PFSK-1 (cell line): ENCODE measurements at regions not wholly inside any gene's neighbourhood (a gene's known extent, or its start where the extent isn't known, plus 50 kb on each side); places are given as distances from the start of the nearest gene placed in this dataset.

ENCODE experiments used
- FOXP2 ChIP-seq: optimal IDR thresholded peaks from 2 replicates; pipeline ENCODE3; 2011; ENCODE audit warnings: borderline replicate concordance, control low read depth, inconsistent platforms; ENCODE audit not compliant: insufficient read depth; ENCODE audit errors: extremely low read length, extremely low read depth
- POLR2AphosphoS5 ChIP-seq: IDR thresholded peaks from 2 replicates; pipeline ENCODE4 v1.6.1; 2012; ENCODE audit warnings: low read depth, mild to moderate bottlenecking, control low read depth, low read length, moderate library complexity
- SIN3A ChIP-seq: IDR thresholded peaks from 2 replicates; pipeline ENCODE4 v1.6.1; 2012; ENCODE audit warnings: mild to moderate bottlenecking, low read length, moderate library complexity, borderline replicate concordance; ENCODE audit not compliant: insufficient read depth
- TF ChIP-seq, protein P1 (sequence below), 2 experiments: IDR thresholded peaks; 2 replicates each; pipeline versions ENCODE4 v1.6.1 to v1.8.0; 2011 to 2012; ENCODE audit warnings: low read depth in 2 of 2, low read length in 2 of 2, control low read depth in 1 of 2, inconsistent platforms in 1 of 2, mild to moderate bottlenecking in 1 of 2, moderate library complexity in 1 of 2; ENCODE audit not compliant: insufficient read depth in 1 of 2

DNA sequence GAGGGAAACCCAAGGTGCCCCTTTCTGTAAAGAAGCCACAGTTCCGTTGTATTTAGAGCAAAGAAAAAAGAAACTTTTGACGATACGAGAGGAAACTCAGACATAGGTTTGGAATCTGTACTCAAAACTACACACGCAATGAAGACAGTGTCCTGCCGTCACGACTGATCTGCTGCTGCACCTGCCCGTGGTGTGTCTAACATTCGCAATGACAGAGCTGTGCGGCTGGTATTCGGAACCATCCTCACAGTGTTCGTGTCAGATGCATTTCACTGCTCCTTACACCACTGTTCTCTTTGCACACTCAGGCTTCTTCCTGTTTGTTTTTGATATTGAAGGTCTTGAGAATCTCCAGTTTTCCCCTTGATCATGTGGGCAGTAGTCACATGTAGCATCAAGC is 84.8 kb downstream of the RTL6 start:
- no peak for TF ChIP-seq POLR2AphosphoS5
- TF ChIP-seq, protein P1, sequence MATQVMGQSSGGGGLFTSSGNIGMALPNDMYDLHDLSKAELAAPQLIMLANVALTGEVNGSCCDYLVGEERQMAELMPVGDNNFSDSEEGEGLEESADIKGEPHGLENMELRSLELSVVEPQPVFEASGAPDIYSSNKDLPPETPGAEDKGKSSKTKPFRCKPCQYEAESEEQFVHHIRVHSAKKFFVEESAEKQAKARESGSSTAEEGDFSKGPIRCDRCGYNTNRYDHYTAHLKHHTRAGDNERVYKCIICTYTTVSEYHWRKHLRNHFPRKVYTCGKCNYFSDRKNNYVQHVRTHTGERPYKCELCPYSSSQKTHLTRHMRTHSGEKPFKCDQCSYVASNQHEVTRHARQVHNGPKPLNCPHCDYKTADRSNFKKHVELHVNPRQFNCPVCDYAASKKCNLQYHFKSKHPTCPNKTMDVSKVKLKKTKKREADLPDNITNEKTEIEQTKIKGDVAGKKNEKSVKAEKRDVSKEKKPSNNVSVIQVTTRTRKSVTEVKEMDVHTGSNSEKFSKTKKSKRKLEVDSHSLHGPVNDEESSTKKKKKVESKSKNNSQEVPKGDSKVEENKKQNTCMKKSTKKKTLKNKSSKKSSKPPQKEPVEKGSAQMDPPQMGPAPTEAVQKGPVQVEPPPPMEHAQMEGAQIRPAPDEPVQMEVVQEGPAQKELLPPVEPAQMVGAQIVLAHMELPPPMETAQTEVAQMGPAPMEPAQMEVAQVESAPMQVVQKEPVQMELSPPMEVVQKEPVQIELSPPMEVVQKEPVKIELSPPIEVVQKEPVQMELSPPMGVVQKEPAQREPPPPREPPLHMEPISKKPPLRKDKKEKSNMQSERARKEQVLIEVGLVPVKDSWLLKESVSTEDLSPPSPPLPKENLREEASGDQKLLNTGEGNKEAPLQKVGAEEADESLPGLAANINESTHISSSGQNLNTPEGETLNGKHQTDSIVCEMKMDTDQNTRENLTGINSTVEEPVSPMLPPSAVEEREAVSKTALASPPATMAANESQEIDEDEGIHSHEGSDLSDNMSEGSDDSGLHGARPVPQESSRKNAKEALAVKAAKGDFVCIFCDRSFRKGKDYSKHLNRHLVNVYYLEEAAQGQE (IDR thresholded peaks at IDR 0.05; ENCODE audit: insufficient read depth in 1 of 2, low read depth in 2 of 2, low read length in 2 of 2) = no peak
- no peak for TF ChIP-seq FOXP2
- no peak for TF ChIP-seq SIN3A
